GM21619 (cell line): ENCODE measurements at regions not wholly inside any gene's neighbourhood (a gene's known extent, or its start where the extent isn't known, plus 50 kb on each side); places are given as distances from the start of the nearest gene placed in this dataset.

Experiments used
- ATAC-seq: cut with Tn5 transposase; IDR thresholded peaks from one replicate; pipeline ENCODE4 v1.9.1; 2021; ENCODE audit not compliant: unreplicated experiment

DNA sequence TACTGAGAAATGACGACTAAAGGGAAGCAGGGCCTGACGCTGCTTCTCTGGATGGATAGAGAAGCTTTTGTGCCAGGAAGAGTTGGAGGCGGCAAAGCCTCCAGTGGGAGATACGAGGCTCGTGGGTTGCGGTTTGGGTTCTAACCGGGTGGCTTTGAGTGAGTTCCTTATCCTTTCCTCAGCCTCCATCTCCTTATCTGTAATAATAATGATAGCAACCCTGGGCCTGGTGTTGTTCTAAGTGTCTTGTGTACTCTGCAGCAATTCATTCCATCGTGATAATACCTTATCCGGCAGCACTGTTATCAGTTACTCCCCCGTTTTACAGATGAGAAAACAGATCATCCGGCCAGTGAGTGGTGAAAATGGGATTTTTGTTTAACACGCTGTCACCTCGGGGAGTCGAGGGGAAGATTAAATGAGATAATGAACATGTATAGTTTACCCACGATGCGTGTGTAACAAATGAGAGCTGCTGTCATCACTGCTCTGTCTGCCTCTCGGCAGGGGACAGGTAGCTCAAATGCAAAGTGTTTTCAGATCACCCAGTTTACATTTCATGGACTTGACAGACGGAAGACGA lies 52.0 kb upstream of the LHX1 start:
- no peak for ATAC-seq

DNA sequence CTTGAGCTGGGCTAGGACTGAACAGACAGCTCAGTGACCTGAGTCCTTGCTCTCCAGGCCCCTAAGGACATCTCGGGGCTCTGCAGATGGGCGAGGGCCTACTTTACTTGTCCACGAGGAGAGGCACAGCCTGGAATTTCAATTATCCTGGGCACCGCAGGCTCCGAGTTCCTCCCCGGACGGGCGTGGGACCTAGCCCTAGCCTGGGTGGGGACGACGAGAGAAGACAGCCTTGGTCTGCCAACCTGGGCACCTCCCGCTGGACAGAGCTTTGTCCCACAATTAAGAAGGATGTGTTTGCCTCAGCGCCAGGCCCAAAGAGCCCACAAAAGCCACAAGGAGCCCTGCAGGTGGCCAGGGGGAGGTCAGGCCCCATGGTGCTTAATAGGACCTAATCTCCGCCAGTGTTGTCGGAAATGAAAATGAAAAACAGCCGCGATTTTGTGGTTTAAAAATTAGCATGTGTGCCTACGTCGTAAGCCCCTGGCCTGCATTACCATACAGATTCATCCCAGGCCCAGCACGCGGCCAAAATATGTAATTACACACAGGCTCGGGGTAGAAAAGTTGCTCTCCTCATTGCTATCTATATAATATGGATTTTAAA lies 51.4 kb upstream of the LHX1 start:
- no peak for ATAC-seq
